Type B pancreatic cell (in vitro differentiated cells): ENCODE measurements at regions not wholly inside any gene's neighbourhood (a gene's known extent, or its start where the extent isn't known, plus 50 kb on each side); places are given as distances from the start of the nearest gene placed in this dataset.

ENCODE experiments used
- DNase-seq: peaks from one replicate; pipeline ENCODE4 v3.0.0; 2021; ENCODE audit warnings: mixed read lengths; ENCODE audit not compliant: unreplicated experiment; ENCODE audit errors: extremely low spot score
- H3K27ac Mint-ChIP-seq: 2 replicates; pipeline ENCODE4 v1.8.0; 2021; ENCODE audit warnings: mild to moderate bottlenecking, mixed read lengths
- H3K27me3 Mint-ChIP-seq: 2 replicates; pipeline ENCODE4 v1.8.0; 2021; ENCODE audit warnings: mixed read lengths
- H3K36me3 Mint-ChIP-seq: 2 replicates; pipeline ENCODE4 v1.8.0; 2021; ENCODE audit warnings: mixed read lengths
- H3K4me1 Mint-ChIP-seq: one replicate; pipeline ENCODE4 v1.8.0; 2021; ENCODE audit warnings: mixed read lengths; ENCODE audit not compliant: unreplicated experiment
- H3K4me3 Mint-ChIP-seq: 2 replicates; pipeline ENCODE4 v1.8.0; 2021; ENCODE audit warnings: mild to moderate bottlenecking, mixed read lengths
- H3K9me3 Mint-ChIP-seq: 2 replicates; pipeline ENCODE4 v1.8.0; 2021; ENCODE audit warnings: mixed read lengths
- TF ChIP-seq, protein P1 (sequence below): fragments of 200-600 bp; sonication (generic); conservative IDR thresholded peaks from 2 replicates; pipeline ENCODE4 v1.5.0; 2021; ENCODE audit warnings: antibody characterized with exemption, mild to moderate bottlenecking

DNA sequence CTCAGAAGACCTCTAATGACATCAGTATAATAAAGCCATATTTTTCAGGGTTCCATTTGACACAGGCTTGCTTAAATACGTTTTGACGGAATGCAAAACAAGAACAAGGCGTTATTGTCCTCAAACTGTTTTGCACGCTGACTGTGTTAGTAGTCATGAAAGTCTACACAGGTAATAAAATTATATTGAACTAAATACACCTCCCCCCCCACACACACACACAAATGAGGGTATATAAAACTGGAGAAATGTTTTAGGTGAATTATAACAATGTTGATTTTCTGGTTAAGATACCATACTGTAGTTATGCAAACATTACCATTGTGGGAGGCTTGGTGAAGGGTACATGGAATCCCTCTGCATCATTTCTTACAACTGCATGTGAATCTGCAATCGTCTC lies 257.1 kb upstream of the ARRDC4 start:
- no peaks in the 10 kb centered on the region for H3K4me1 Mint-ChIP-seq
- DNase-seq: no peak
- no peak overlapping the region for H3K4me3 Mint-ChIP-seq
- TF ChIP-seq, protein P1, sequence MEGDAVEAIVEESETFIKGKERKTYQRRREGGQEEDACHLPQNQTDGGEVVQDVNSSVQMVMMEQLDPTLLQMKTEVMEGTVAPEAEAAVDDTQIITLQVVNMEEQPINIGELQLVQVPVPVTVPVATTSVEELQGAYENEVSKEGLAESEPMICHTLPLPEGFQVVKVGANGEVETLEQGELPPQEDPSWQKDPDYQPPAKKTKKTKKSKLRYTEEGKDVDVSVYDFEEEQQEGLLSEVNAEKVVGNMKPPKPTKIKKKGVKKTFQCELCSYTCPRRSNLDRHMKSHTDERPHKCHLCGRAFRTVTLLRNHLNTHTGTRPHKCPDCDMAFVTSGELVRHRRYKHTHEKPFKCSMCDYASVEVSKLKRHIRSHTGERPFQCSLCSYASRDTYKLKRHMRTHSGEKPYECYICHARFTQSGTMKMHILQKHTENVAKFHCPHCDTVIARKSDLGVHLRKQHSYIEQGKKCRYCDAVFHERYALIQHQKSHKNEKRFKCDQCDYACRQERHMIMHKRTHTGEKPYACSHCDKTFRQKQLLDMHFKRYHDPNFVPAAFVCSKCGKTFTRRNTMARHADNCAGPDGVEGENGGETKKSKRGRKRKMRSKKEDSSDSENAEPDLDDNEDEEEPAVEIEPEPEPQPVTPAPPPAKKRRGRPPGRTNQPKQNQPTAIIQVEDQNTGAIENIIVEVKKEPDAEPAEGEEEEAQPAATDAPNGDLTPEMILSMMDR: no peak
- no peaks in the 10 kb centered on the region for H3K9me3 Mint-ChIP-seq
- peaks cover 8% of the 10 kb centered on the region for H3K27me3 Mint-ChIP-seq
- H3K36me3 Mint-ChIP-seq: peaks cover 3% of the 10 kb centered on the region
- no peak overlapping the region for H3K27ac Mint-ChIP-seq

DNA sequence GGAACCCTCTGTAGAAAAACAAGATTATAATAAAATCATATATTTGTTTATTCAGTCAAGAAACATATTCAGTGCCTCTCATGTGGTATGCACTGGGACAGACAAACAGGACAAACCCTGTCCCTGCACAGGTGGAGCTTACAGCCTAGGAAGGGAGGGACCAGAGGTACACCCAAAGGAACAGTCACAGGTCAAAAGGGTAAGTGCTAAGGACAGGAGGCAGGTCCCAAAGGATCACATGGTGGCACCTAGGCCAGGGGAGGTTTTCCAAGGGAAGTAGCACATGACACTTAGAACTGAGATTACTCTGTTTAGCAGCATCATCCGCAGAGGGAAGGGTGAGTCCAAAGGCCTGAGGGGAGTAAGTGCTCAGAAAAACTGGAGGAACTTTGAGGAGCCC lies 254.4 kb upstream of the ARRDC4 start:
- no peaks in the 10 kb centered on the region for H3K9me3 Mint-ChIP-seq

DNA sequence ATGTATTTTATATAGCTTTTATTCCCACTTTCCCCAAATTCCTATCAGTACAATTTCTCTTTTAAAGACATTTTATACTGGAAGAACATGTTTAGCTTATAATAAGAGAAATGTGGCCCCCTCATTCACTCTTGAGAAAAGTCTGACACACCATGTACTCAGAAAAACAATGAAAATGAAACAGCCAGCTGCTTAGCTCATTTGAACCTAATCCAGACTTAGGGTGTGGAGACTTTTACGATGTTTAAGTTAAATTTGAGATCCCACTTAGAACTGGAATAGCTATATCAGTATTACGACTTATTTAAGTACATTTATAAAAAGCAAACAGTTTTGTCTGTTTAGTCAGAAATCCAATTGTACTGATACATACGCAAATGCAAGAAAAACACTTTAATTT lies 252.3 kb upstream of the ARRDC4 start:
- no peak overlapping the region for H3K4me3 Mint-ChIP-seq
- H3K27ac Mint-ChIP-seq: no peak overlapping the region
- H3K4me1 Mint-ChIP-seq: no peaks in the 10 kb centered on the region
- H3K36me3 Mint-ChIP-seq: no peaks in the 10 kb centered on the region
- TF ChIP-seq, protein P1: no peak
- H3K27me3 Mint-ChIP-seq: no peaks in the 10 kb centered on the region
- no peak for DNase-seq
- H3K9me3 Mint-ChIP-seq: no peaks in the 10 kb centered on the region

More for the DNA sequence above, 254.4 kb upstream of the ARRDC4 start:
- TF ChIP-seq, protein P1: no peak
- no peak overlapping the region for H3K27ac Mint-ChIP-seq
- H3K36me3 Mint-ChIP-seq: peaks cover 3% of the 10 kb centered on the region
- no peak for DNase-seq
- no peak overlapping the region for H3K4me3 Mint-ChIP-seq
- H3K27me3 Mint-ChIP-seq: peaks cover 7% of the 10 kb centered on the region
- H3K4me1 Mint-ChIP-seq: no peaks in the 10 kb centered on the region

DNA sequence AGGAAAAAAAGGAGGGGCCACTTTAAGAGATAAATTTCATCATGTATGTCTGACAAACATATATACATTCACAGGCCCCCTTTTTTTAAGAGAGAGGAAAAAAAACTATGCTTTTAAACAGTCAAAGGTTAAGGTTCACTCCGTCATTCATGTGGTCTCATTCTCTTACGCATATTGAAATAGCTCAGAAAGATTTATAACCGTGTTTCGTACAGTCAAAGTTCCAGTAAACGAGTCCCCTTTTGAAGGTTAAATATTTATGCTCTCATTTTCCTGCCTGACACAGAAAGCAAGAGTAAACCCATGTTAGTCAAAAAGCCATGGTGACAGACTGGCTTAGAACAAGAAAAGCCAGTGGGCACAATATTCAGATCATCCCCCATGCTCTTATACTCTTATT lies 248.0 kb upstream of the ARRDC4 start:
- no peaks in the 10 kb centered on the region for H3K9me3 Mint-ChIP-seq
- DNase-seq: no peak
- H3K36me3 Mint-ChIP-seq: no peaks in the 10 kb centered on the region
- H3K4me3 Mint-ChIP-seq: no peak overlapping the region
- no peaks in the 10 kb centered on the region for H3K27me3 Mint-ChIP-seq
- TF ChIP-seq, protein P1: no peak
- H3K4me1 Mint-ChIP-seq: no peaks in the 10 kb centered on the region
- H3K27ac Mint-ChIP-seq: no peak overlapping the region

DNA sequence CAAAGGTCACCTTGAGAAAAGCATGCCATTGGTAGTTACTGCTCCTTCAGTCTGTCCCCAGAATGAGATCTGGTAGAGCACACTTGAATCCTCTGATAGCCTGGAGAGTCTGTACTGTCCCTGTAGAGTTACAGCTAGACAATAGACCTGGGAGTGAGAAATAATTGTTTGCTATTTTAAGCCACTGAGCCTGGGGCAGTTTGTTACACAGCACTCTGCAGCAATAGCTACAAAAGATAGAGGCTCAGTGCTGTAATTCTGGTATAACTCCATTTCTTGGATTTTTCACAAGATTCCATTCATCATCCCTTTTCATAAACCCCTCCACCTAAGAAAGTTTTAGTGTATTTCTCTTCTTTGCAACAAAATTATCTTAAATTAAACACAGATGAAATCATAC lies 242.7 kb upstream of the ARRDC4 start:
- TF ChIP-seq, protein P1: no peak
- Mint-ChIP-seq H3K4me3 (no peak overlapping the region), H3K27ac (no peak overlapping the region), H3K36me3 (no peaks in the 10 kb centered on the region), H3K27me3 (no peaks in the 10 kb centered on the region), H3K9me3 (peaks cover 6% of the 10 kb centered on the region), H3K4me1 (no peaks in the 10 kb centered on the region)
- no peak for DNase-seq

DNA sequence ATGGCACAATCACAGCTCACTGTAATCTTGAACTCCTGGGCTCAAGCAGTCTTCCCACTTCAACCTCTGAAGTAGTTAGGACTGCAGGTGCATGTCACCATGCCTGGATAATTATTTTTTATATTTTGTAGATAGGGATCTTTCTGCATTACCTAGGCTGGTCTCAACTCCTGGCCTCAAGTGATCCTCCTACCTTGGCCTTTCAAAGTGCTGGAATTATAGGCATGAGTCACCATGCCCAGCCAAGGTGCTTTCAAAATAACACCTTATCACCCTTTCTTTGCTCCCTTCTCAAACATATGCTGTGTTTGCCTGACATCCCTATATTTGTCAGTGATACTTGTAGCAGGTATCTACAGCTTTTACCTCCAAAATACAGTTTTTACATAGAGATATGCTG lies 242.0 kb upstream of the ARRDC4 start:
- no peaks in the 10 kb centered on the region for H3K27me3 Mint-ChIP-seq
- H3K4me1 Mint-ChIP-seq: no peaks in the 10 kb centered on the region
- H3K36me3 Mint-ChIP-seq: no peaks in the 10 kb centered on the region
- DNase-seq: no peak
- H3K9me3 Mint-ChIP-seq: peaks cover 6% of the 10 kb centered on the region
- TF ChIP-seq, protein P1: no peak
- H3K4me3 Mint-ChIP-seq: no peak overlapping the region
- H3K27ac Mint-ChIP-seq: no peak overlapping the region
